Heart left ventricle (tissue), 16 donors: ENCODE measurements at regions not wholly inside any gene's neighbourhood (a gene's known extent, or its start where the extent isn't known, plus 50 kb on each side); places are given as distances from the start of the nearest gene placed in this dataset.

ENCODE experiments used
- ATAC-seq, 4 donors: fragments of 200-7000 bp; cut with Tn5 transposase; one replicate each; pipeline ENCODE4 v1.9.1; 2020 to 2022; ENCODE audit warnings: moderate library complexity in 4 of 4, mild to moderate bottlenecking in 3 of 4, moderate number of reproducible peaks in 1 of 4
- DNase-seq, 5 donors: peaks; one replicate each; pipeline ENCODE4 v3.0.0-alpha.2; 2020
- H3K27ac ChIP-seq, 12 donors: fragments of 200-600 bp; sonication (generic) in 4 of 12; one replicate each; pipeline versions ENCODE4 v1.5.0 to v1.8.0; 2016 to 2022; ENCODE audit warnings: mild to moderate bottlenecking in 2 of 12
- H3K27me3 ChIP-seq, 9 donors: fragments of 200-600 bp; sonication (generic) in 2 of 9; one replicate each; pipeline versions ENCODE4 v1.5.1 to v1.8.0; 2016 to 2022; ENCODE audit warnings: mild to moderate bottlenecking in 3 of 9
- H3K36me3 ChIP-seq, 9 donors: fragments of 200-600 bp; sonication (generic) in 2 of 9; one replicate each; pipeline versions ENCODE4 v1.5.0 to v1.8.0; 2018 to 2022; ENCODE audit warnings: mild to moderate bottlenecking in 2 of 9
- H3K4me1 ChIP-seq, 12 donors: fragments of 200-600 bp; sonication (generic) in 4 of 12; one replicate each; pipeline versions ENCODE4 v1.5.0 to v1.8.0; 2016 to 2022; ENCODE audit warnings: mild to moderate bottlenecking in 3 of 12
- H3K4me3 ChIP-seq, 12 donors: fragments of 200-600 bp; sonication (generic) in 4 of 12; one replicate each; pipeline versions ENCODE4 v1.5.0 to v1.8.0; 2017 to 2022; ENCODE audit warnings: mild to moderate bottlenecking in 9 of 12, moderate library complexity in 4 of 12
- H3K9me3 ChIP-seq, 12 donors: fragments of 200-600 bp; sonication (generic) in 4 of 12; one replicate each; pipeline versions ENCODE4 v1.5.0 to v1.8.0; 2016 to 2022; ENCODE audit warnings: mild to moderate bottlenecking in 1 of 12
- CTCF ChIP-seq, 12 donors: fragments of 200-600 bp; sonication (generic) in 4 of 12; IDR thresholded peaks; one replicate each; pipeline versions ENCODE4 v1.5.0 to v1.8.0; 2018 to 2022; ENCODE audit warnings: antibody characterized with exemption in 12 of 12, mild to moderate bottlenecking in 5 of 12
- POLR2A ChIP-seq, 2 donors: fragments of 450-650 bp; IDR thresholded peaks; one replicate each; pipeline ENCODE4 v1.6.1; 2017; ENCODE audit warnings: antibody characterized with exemption in 2 of 2, mild to moderate bottlenecking in 2 of 2, moderate library complexity in 2 of 2
- WGBS, 4 donors: extraction: QIAGEN DNeasy Blood & Tissue Kit in 2 of 4; methylation state at CpG; one replicate each; pipeline versions ENCODE4 v1.1.5 to v1.1.7; 2013 to 2018; 5-methylcytosine and 5-hydroxymethylcytosine counted together
- intact Hi-C, 10 donors: fragments of 100-400 bp; cut with DNase I; formaldehyde crosslinking; loops; one replicate each; pipeline versions ENCODE4 v1.11.1 to v1.14.2; 2022
- donor health status: ischemic (EF 13 %, LVEDD 7.1; RV severe dilation, severe dysfunction).
- donor health status: healthy with polysubstance abuse.
- donor health status: DM: no; HTN: yes; CAD: no.
- donor health status: DM: no; HTN: no; CAD: no.
- donor health status: ischemic (EF 25% LVEDD 6.9; RV normal size, moderate dysfunction).
- donor health status: ischemic (EF 25% LVEDD 5.7; RV mildly dilated, moderate dysfunction).
- donor health status: healthy.
- donor health status: DM: yes; HTN: yes; CAD: no.
- donor health status: ischemic (EF 35%, LVEDD 5.7; RV mildly dilated, moderate dysfunction).
- donor health status: nonischemic (EF 11% LVEDD 7.7; RV severe dilation, severe dysfunction).
- donor health status: DM: yes; HTN: yes; CAD: no.
- donor health status: PGD.
- donor health status: ischemic (EF 29% LVEDD 5.4; RV normal size, mild dysfunction).
- donor health status: nonischemic (EF 23%, LVEDD 6.1; RV moderate dilation, normal function).

- TF ChIP-seq POLR2A (IDR thresholded peaks at IDR 0.05): no peak
- TF ChIP-seq CTCF (IDR thresholded peaks at IDR 0.05): no peak
- peaks cover 0 to 7% (median 0%) of the 10 kb centered on the region in 9 donors for H3K27me3 ChIP-seq
- no peak overlapping the region for H3K27ac ChIP-seq
- DNase-seq (no peak), ATAC-seq (no peak)
- no peaks in the 10 kb centered on the region for H3K4me1 ChIP-seq
- H3K4me3 ChIP-seq: no peak overlapping the region
- WGBS, 4 donors: 83 to 87% (median 85%) methylated on average over 10 of the region's 10 CpGs
- no peaks in the 10 kb centered on the region for H3K36me3 ChIP-seq
- intact Hi-C loops: no loop called here
- no peaks in the 10 kb centered on the region for H3K9me3 ChIP-seq
These were observed 161.4 kb upstream of the TSHZ3 start for GRCh38 chr19:31510635-31511034.

GRCh38 chr19:31511098-31511497, 161.9 kb upstream of the TSHZ3 start:
- H3K36me3 ChIP-seq: no peaks in the 10 kb centered on the region
- H3K4me3 ChIP-seq: no peak overlapping the region
- no peaks in the 10 kb centered on the region for H3K4me1 ChIP-seq
- H3K27me3 ChIP-seq: peaks cover 0 to 5% (median 0%) of the 10 kb centered on the region in 9 donors
- H3K9me3 ChIP-seq: no peaks in the 10 kb centered on the region
- H3K27ac ChIP-seq: no peak overlapping the region
- intact Hi-C loops: no loop called here
- ATAC-seq (no peak), DNase-seq (no peak)
- WGBS, 4 donors: 73 to 89% (median 77%) methylated on average over 3 of the region's 3 CpGs
- no peak for TF ChIP-seq CTCF (IDR thresholded peaks at IDR 0.05)
- no peak for TF ChIP-seq POLR2A (IDR thresholded peaks at IDR 0.05)

GRCh38 chr19:31511696-31512095, 162.5 kb upstream of the TSHZ3 start:
- TF ChIP-seq POLR2A (IDR thresholded peaks at IDR 0.05): no peak
- no peak for TF ChIP-seq CTCF (IDR thresholded peaks at IDR 0.05)
- Histone ChIP-seq H3K27me3 (peaks cover 0 to 5% (median 0%) of the 10 kb centered on the region in 9 donors), H3K4me3 (no peak overlapping the region), H3K36me3 (no peaks in the 10 kb centered on the region), H3K27ac (no peak overlapping the region), H3K9me3 (no peaks in the 10 kb centered on the region), H3K4me1 (no peaks in the 10 kb centered on the region)
- intact Hi-C loops: no loop called here
- WGBS, 4 donors: 81 to 90% (median 84%) methylated on average over 5 of the region's 5 CpGs
- ATAC-seq: no peak
- DNase-seq: no peak

- ATAC-seq (no peak), DNase-seq (no peak)
- no peaks in the 10 kb centered on the region for H3K4me1 ChIP-seq
- intact Hi-C loops: no loop called here
- H3K4me3 ChIP-seq: no peak overlapping the region
- 65 to 78% (median 74%) methylated on average over 9 to 10 of the region's 10 CpGs for WGBS, 4 donors
- peaks cover 0 to 6% (median 0%) of the 10 kb centered on the region in 9 donors for H3K27me3 ChIP-seq
- H3K9me3 ChIP-seq: no peaks in the 10 kb centered on the region
- no peaks in the 10 kb centered on the region for H3K36me3 ChIP-seq
- TF ChIP-seq CTCF (IDR thresholded peaks at IDR 0.05): no peak
- TF ChIP-seq POLR2A (IDR thresholded peaks at IDR 0.05): no peak
- H3K27ac ChIP-seq: no peak overlapping the region
These were observed 163.1 kb upstream of the TSHZ3 start for GRCh38 chr19:31512181-31512970.
